WERI-Rb-1 (cell line): ENCODE measurements at regions not wholly inside any gene's neighbourhood (a gene's known extent, or its start where the extent isn't known, plus 50 kb on each side); places are given as distances from the start of the nearest gene placed in this dataset.
"Not testable (repeated sequence)": the region's sequence is repeated elsewhere in the genome, so short reads cannot be mapped to it uniquely, and the experiment has no call there.

Experiments
- DNase-seq: peaks from one replicate; pipeline ENCODE4 v3.0.0-alpha.2; 2020
- H3K27ac ChIP-seq: fragments of 250-450 bp; sonication (Bioruptor Pico); 2 replicates; pipeline ENCODE4 v1.5.1; 2020; ENCODE audit warnings: mild to moderate bottlenecking, moderate library complexity
- H3K27me3 ChIP-seq: fragments of 250-450 bp; sonication (Bioruptor Pico); 2 replicates; pipeline ENCODE4 v1.5.1; 2021; ENCODE audit warnings: mild to moderate bottlenecking, low read depth, moderate library complexity; ENCODE audit not compliant: insufficient read depth, severe bottlenecking
- H3K36me3 ChIP-seq: fragments of 250-450 bp; sonication (Bioruptor Pico); 2 replicates; pipeline ENCODE4 v1.5.1; 2020; ENCODE audit warnings: mild to moderate bottlenecking, moderate library complexity
- H3K4me3 ChIP-seq: 2 replicates; pipeline ENCODE4 v1.5.1; 2011; ENCODE audit warnings: low read depth, mild to moderate bottlenecking, control low read depth, low read length
- H3K9me3 ChIP-seq: fragments of 250-450 bp; sonication (Bioruptor Pico); 2 replicates; pipeline ENCODE4 v1.5.1; 2021; ENCODE audit warnings: mild to moderate bottlenecking, moderate library complexity; ENCODE audit not compliant: severe bottlenecking
- TF ChIP-seq, protein P1 (sequence below): IDR thresholded peaks from 2 replicates; pipeline ENCODE4 v1.5.1; 2011; ENCODE audit warnings: low read depth, mild to moderate bottlenecking, control low read depth, inconsistent platforms, low read length

DNA sequence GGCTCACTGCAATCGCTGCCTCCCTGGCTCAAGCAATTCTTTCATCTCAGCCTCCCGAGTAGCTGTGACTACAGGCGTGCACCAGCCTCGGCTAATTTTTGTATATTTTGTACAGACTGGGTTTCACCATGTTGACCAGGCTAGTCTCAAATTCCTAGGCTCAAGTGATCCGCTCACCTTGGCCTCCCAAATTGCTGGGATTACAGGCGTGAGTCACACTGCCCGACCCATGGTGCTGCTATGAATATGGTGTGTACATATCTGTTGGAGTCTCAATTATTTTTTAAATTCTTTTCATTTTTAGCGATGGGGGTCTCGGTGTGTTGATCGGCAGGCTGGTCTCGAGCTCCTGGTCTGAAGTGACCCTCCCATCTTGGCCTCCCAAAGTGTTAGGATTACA lies 78.0 kb upstream of the PRKX start:
- no peak overlapping the region for H3K27ac ChIP-seq
- H3K4me3 ChIP-seq, result no peak overlapping the region
- no peaks in the 10 kb centered on the region for H3K36me3 ChIP-seq
- TF ChIP-seq, protein P1, sequence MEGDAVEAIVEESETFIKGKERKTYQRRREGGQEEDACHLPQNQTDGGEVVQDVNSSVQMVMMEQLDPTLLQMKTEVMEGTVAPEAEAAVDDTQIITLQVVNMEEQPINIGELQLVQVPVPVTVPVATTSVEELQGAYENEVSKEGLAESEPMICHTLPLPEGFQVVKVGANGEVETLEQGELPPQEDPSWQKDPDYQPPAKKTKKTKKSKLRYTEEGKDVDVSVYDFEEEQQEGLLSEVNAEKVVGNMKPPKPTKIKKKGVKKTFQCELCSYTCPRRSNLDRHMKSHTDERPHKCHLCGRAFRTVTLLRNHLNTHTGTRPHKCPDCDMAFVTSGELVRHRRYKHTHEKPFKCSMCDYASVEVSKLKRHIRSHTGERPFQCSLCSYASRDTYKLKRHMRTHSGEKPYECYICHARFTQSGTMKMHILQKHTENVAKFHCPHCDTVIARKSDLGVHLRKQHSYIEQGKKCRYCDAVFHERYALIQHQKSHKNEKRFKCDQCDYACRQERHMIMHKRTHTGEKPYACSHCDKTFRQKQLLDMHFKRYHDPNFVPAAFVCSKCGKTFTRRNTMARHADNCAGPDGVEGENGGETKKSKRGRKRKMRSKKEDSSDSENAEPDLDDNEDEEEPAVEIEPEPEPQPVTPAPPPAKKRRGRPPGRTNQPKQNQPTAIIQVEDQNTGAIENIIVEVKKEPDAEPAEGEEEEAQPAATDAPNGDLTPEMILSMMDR, result no peak
- DNase-seq, result no peak
- H3K27me3 ChIP-seq, result peaks cover 11% of the 10 kb centered on the region
- no peaks in the 10 kb centered on the region for H3K9me3 ChIP-seq

DNA sequence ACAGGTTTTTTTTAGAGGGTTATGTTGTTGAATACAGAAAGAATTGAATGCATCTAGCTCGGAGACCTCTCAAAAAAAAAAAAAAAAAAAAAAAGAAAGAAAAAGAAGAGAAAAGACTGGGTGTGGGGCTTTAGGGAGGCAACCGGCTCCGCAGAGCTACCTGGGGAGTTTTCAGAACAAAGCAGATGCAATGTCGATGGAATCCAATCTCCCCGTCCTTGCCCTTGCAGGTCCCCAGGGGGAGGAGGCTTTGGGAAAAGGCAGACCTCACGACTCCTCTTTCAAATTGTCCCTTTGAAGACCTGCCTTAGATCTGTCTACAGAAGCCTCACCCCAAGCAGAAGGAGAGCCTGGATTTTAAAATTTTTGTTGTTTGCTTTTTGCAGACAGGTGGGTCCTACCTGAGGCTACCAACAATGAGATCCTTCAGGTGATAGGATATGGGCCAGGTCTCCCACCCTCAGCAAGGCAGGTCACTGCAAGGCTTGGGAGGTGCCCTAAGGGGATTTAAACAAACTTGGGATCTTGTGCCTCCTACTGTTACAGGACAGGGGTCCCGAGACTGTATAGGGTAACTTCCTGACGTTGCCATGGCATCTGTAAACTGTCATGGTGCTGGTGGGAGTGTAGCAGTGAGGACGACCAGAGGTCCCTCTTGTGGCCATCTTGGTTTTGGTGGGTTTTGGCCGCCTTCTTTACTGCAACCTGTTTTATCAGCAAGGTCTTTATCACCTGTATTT lies 75.2 kb upstream of the PRKX start:
- TF ChIP-seq, protein P1, result peak; percentile 34; the same call in 1 of the 2 replicates
- Histone ChIP-seq H3K36me3 (no peaks in the 10 kb centered on the region), H3K4me3 (no peak overlapping the region), H3K27ac (no peak overlapping the region), H3K9me3 (no peaks in the 10 kb centered on the region), H3K27me3 (peaks cover 19% of the 10 kb centered on the region)
- DNase-seq, result no peak

DNA sequence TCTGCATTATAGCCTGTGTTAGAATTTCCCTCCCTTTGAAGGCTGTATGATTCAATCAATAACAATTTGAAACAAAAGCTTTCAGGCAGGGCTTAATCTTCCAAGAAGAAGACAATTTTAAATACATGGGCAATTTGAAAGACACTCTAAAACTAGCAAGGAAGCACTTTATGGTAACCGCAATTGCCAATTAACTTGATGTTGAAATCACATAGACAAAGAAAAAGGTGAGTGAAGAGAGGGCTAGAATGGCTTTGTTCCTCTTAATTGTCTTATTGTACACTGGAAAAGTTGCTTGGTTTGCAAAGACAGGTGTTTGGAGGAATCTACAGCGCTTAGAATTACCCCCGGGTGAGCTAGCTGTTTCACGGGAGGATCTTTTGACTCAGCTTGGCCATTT lies 74.4 kb upstream of the PRKX start:
- H3K27ac ChIP-seq, result no peak overlapping the region
- H3K4me3 ChIP-seq, result no peak overlapping the region
- no peaks in the 10 kb centered on the region for H3K9me3 ChIP-seq
- H3K27me3 ChIP-seq, result peaks cover 19% of the 10 kb centered on the region
- DNase-seq, result no peak
- TF ChIP-seq, protein P1, result no peak
- H3K36me3 ChIP-seq, result no peaks in the 10 kb centered on the region

DNA sequence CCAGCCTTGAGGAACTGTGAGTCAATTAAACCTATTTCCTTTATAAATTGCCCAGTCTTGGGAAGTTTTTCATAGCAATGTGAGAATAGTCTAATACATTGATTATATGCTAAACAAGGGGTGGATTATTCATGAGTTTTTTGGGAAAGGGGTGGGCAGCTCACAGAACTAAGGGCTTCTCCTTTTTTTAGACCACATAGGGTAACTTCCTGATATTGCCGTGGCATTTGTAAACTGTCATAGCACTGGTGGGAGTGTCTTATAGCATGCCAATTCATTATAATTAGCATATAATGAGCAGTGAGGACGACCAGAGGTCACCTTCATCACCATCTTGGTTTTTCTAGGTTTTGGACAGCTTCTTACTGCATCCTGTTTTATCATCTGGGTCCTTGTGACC lies 72.4 kb upstream of the PRKX start:
- DNase-seq, H3K9me3 ChIP-seq, H3K27ac ChIP-seq, H3K36me3 ChIP-seq, H3K4me3 ChIP-seq: not testable (repeated sequence)
- H3K27me3 ChIP-seq, result peaks cover 21% of the 10 kb centered on the region

DNA sequence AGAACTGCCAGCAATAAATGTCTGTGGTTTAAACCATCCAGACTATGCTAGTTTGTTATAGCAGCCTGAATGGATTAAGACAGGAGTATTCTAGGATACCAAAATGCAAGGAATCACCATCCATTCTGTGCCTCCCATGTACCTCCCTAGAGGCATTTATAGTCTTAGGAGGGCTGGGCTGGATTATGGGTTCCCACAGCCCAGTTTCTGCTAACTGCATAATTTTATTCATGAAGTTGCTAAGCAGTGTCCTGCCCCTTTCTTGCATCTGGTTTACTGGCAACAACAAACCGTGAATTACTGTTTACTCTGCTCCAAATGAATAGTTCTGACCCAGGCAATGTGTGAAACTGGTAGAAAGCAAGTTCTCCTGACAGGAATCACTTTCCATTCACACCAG lies 67.1 kb upstream of the PRKX start:
- TF ChIP-seq, protein P1, result no peak
- peaks cover 10% of the 10 kb centered on the region for H3K27me3 ChIP-seq
- DNase-seq, result no peak

DNA sequence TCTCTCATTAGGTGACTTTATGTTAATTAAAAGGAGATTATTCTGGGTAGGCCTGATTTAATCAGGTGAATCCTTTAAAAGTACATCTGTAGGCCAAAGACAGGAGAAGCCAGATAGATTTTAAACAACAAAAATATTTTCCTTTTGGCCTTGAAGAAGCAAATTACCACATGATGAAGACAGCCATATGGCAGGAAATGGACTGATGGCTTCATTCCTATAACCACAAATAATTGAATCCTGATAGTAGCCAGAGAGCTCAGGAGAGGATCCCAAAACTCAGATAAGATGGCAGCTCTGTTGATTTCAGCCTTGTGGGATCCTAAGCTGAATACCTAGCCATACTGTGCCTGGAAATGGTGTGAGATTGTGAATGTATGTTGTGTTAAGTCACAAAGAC lies 66.1 kb upstream of the PRKX start:
- H3K36me3 ChIP-seq, result no peaks in the 10 kb centered on the region
- TF ChIP-seq, protein P1, result no peak
- no peak for DNase-seq
- no peak overlapping the region for H3K4me3 ChIP-seq
- peaks cover 10% of the 10 kb centered on the region for H3K27me3 ChIP-seq
- no peaks in the 10 kb centered on the region for H3K9me3 ChIP-seq
- no peak overlapping the region for H3K27ac ChIP-seq

More for the DNA sequence above, 67.1 kb upstream of the PRKX start:
- Histone ChIP-seq H3K4me3 (no peak overlapping the region), H3K36me3 (no peaks in the 10 kb centered on the region), H3K27ac (no peak overlapping the region), H3K9me3 (no peaks in the 10 kb centered on the region)
